ENCODE measurements at regions not wholly inside any gene's neighbourhood (a gene's known extent, or its start where the extent isn't known, plus 50 kb on each side); places are given as distances from the start of the nearest gene placed in this dataset.

DNA sequence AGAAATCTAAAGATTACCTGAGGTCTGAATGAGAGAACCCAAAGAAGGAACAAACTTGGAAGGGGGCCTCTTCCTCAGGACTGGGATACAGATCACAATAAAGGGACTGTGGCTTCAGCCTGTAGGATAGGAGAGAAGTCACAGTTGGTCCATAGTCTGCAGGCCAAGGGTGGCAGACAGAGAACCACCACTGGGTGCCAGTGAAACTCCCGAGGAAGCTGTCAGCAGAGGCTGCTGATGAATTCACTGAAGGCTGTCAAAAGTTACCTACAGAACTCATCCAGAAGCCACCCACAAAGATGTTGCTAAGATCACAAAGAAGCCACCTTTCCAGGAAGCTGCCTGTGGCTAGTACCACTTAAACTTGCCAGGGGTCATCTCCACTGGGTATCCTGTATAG lies 78.5 kb downstream of the TMCO5A start:
- TF ChIP-seq, protein P1, sequence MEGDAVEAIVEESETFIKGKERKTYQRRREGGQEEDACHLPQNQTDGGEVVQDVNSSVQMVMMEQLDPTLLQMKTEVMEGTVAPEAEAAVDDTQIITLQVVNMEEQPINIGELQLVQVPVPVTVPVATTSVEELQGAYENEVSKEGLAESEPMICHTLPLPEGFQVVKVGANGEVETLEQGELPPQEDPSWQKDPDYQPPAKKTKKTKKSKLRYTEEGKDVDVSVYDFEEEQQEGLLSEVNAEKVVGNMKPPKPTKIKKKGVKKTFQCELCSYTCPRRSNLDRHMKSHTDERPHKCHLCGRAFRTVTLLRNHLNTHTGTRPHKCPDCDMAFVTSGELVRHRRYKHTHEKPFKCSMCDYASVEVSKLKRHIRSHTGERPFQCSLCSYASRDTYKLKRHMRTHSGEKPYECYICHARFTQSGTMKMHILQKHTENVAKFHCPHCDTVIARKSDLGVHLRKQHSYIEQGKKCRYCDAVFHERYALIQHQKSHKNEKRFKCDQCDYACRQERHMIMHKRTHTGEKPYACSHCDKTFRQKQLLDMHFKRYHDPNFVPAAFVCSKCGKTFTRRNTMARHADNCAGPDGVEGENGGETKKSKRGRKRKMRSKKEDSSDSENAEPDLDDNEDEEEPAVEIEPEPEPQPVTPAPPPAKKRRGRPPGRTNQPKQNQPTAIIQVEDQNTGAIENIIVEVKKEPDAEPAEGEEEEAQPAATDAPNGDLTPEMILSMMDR (IDR thresholded peaks at IDR 0.05 in 2 of 3, conservative IDR thresholded peaks at IDR 0.05 in 1 of 3; ENCODE audit: borderline replicate concordance in 1 of 3, insufficient read depth in 1 of 3, low read depth in 2 of 3, low read length in 2 of 3): no peak
- TF ChIP-seq, protein P2, sequence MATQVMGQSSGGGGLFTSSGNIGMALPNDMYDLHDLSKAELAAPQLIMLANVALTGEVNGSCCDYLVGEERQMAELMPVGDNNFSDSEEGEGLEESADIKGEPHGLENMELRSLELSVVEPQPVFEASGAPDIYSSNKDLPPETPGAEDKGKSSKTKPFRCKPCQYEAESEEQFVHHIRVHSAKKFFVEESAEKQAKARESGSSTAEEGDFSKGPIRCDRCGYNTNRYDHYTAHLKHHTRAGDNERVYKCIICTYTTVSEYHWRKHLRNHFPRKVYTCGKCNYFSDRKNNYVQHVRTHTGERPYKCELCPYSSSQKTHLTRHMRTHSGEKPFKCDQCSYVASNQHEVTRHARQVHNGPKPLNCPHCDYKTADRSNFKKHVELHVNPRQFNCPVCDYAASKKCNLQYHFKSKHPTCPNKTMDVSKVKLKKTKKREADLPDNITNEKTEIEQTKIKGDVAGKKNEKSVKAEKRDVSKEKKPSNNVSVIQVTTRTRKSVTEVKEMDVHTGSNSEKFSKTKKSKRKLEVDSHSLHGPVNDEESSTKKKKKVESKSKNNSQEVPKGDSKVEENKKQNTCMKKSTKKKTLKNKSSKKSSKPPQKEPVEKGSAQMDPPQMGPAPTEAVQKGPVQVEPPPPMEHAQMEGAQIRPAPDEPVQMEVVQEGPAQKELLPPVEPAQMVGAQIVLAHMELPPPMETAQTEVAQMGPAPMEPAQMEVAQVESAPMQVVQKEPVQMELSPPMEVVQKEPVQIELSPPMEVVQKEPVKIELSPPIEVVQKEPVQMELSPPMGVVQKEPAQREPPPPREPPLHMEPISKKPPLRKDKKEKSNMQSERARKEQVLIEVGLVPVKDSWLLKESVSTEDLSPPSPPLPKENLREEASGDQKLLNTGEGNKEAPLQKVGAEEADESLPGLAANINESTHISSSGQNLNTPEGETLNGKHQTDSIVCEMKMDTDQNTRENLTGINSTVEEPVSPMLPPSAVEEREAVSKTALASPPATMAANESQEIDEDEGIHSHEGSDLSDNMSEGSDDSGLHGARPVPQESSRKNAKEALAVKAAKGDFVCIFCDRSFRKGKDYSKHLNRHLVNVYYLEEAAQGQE (IDR thresholded peaks at IDR 0.05; ENCODE audit: low read depth): no peak

Measured in HCT116 (cell line).